Kidney (tissue), 13 donors: ENCODE measurements at regions not wholly inside any gene's neighbourhood (a gene's known extent, or its start where the extent isn't known, plus 50 kb on each side); places are given as distances from the start of the nearest gene placed in this dataset.

ENCODE experiments used
- DNase-seq, 5 donors: peaks; one replicate each; pipeline ENCODE4 v3.0.0-alpha.2; 2013 to 2020
- FAIRE-seq: peaks from 2 replicates; lab custom pipeline; 2012; peaks lifted over from hg19 to GRCh38; lab: Jason Lieb, UNC
- H3K27ac ChIP-seq, 2 donors: one replicate each; pipeline ENCODE4 v1.7.0; 2013; ENCODE audit warnings: low read depth in 2 of 2, low read length in 2 of 2, inconsistent platforms in 1 of 2
- H3K27me3 ChIP-seq: one replicate; pipeline ENCODE4 v1.7.1; 2013; ENCODE audit warnings: low read length, inconsistent platforms; ENCODE audit not compliant: control insufficient read depth, insufficient read depth
- H3K36me3 ChIP-seq, 3 donors: one replicate each; pipeline versions ENCODE4 v1.7.0 to v1.7.1; 2013; ENCODE audit warnings: low read length in 3 of 3, control low read depth in 1 of 3, inconsistent platforms in 1 of 3; ENCODE audit not compliant: insufficient read depth in 3 of 3, control insufficient read depth in 2 of 3
- H3K4me1 ChIP-seq, 3 donors: one replicate each; pipeline versions ENCODE4 v1.7.0 to v1.7.1; 2013; ENCODE audit warnings: low read length in 3 of 3, inconsistent platforms in 1 of 3, low read depth in 1 of 3; ENCODE audit not compliant: control insufficient read depth in 2 of 3, insufficient read depth in 2 of 3
- H3K4me3 ChIP-seq, 3 donors: one replicate each; pipeline versions ENCODE4 v1.7.0 to v1.8.1; 2013; ENCODE audit warnings: low read length in 3 of 3, control low read depth in 1 of 3, inconsistent platforms in 1 of 3
- H3K9ac ChIP-seq, 3 donors: one replicate each; pipeline versions ENCODE4 v1.7.0 to v1.7.1; 2013; ENCODE audit warnings: low read length in 3 of 3, control low read depth in 1 of 3, inconsistent platforms in 1 of 3
- H3K9me3 ChIP-seq, 3 donors: one replicate each; pipeline versions ENCODE4 v1.7.0 to v1.7.1; 2013; ENCODE audit warnings: low read length in 3 of 3, control low read depth in 1 of 3, inconsistent platforms in 1 of 3; ENCODE audit not compliant: control insufficient read depth in 2 of 3, insufficient read depth in 1 of 3
- CTCF ChIP-seq: IDR thresholded peaks from 3 replicates; pipeline ENCODE4 v1.5.1; 2012; ENCODE audit warnings: mild to moderate bottlenecking, moderate library complexity, borderline replicate concordance; ENCODE audit not compliant: insufficient read depth; ENCODE audit errors: extremely low read depth
- intact Hi-C: fragments of 100-400 bp; cut with DNase I; formaldehyde crosslinking; loops from one replicate; pipeline ENCODE4 v1.11.1; 2022
- donor health status: control.
- donor health status: control.
- donor health status: control.
- donor health status: control.
- donor health status: control.
- donor health status: DM: yes; HTN: yes; CAD: no.
- donor health status: Normal renal cell carcinoma (clear cell type).

DNA sequence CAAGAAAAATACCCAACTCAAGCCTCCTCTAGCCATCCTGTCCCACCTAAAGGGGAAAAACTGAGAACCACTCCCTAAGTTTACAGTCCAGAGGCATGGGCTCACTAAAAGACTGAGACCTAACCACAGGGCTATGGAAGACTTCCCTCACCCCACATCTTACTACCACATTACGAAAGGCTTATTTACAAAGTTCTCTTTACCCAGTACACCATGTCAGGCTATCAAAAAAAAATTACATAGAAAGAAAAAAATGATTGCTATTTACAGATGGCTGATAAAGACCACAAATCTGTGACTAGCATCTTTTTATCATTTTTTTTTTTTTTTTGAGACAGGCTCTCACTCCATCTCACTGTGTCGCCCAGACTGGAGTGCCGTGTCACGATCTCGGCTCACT is 69.7 kb upstream of the TNPO1 start:
- TF ChIP-seq CTCF = no peak
- Histone ChIP-seq H3K9ac (no peak overlapping the region), H3K4me3 (no peak overlapping the region), H3K27me3 (no peaks in the 10 kb centered on the region), H3K9me3 (no peaks in the 10 kb centered on the region), H3K36me3 (no peaks in the 10 kb centered on the region), H3K4me1 (no peaks in the 10 kb centered on the region), H3K27ac (no peak overlapping the region)
- DNase-seq = no peak
- FAIRE-seq = no peak
- intact Hi-C loops = no loop called here

- DNase-seq (no peak), FAIRE-seq (no peak)
- Histone ChIP-seq H3K4me1 (no peaks in the 10 kb centered on the region), H3K27me3 (no peaks in the 10 kb centered on the region), H3K36me3 (no peaks in the 10 kb centered on the region), H3K27ac (no peak overlapping the region), H3K4me3 (no peak overlapping the region), H3K9me3 (no peaks in the 10 kb centered on the region), H3K9ac (no peak overlapping the region)
- intact Hi-C loops = no loop called here
- no peak for TF ChIP-seq CTCF
Measured at GRCh38 chr5:72744136-72744535, 72.3 kb upstream of the TNPO1 start.

DNA sequence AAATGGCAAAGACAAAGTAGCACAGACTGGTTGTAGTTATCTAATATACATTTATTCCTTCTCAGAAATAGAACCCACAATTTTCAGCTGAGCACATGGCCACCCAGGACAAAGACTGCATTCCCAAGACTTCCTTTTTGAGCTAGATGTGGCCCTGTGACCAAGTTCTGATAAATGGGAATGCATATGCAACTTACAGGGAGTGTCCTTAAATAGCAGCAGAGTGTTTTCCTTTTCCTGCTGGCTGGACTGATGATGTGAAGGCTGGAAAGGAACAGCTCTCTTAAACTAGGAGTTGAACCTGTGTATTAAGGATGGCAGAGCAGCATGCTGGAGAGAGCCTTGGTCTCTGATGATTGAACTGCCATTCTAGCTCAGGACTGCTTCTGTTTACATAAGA is 74.7 kb upstream of the TNPO1 start:
- FAIRE-seq (no peak), DNase-seq (no peak)
- Histone ChIP-seq H3K27me3 (no peaks in the 10 kb centered on the region), H3K36me3 (no peaks in the 10 kb centered on the region), H3K4me3 (no peak overlapping the region), H3K9me3 (no peaks in the 10 kb centered on the region), H3K4me1 (no peaks in the 10 kb centered on the region), H3K9ac (no peak overlapping the region), H3K27ac (no peak overlapping the region)
- TF ChIP-seq CTCF = no peak
- intact Hi-C loops = no loop called here

DNA sequence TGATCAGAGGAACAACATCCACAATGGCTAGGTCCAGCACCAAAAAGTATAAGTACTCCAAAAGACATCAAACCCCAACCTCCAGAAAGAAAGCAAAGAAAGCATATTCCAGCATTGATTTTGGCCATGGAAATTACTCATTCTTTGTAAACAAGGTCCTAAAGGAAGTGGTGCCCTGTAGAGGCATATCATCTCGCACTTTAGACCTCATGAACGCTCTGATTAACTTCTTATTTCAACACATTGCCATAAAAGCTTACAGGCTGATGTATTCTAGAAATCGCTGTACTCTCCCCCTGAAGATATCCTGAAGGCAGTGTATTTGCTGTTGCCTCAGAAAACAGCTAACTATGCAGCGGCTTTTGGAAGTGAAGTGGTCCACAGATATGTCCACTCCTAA is 82.7 kb upstream of the TNPO1 start:
- H3K9ac ChIP-seq = no peak overlapping the region
- FAIRE-seq = no peak
- H3K36me3 ChIP-seq = no peaks in the 10 kb centered on the region
- peaks cover 0 to 6% (median 0%) of the 10 kb centered on the region in 3 donors for H3K9me3 ChIP-seq
- intact Hi-C loops = no loop called here
- TF ChIP-seq CTCF = no peak
- no peaks in the 10 kb centered on the region for H3K4me1 ChIP-seq
- no peak overlapping the region for H3K4me3 ChIP-seq
- H3K27ac ChIP-seq = no peak overlapping the region
- DNase-seq = no peak
- no peaks in the 10 kb centered on the region for H3K27me3 ChIP-seq
